IMR-90 (cell line): ENCODE measurements at regions not wholly inside any gene's neighbourhood (a gene's known extent, or its start where the extent isn't known, plus 50 kb on each side); places are given as distances from the start of the nearest gene placed in this dataset.

Experiments
- ATAC-seq: fragments of 200-7000 bp; cut with Tn5 transposase; 2 replicates; pipeline ENCODE4 v1.9.1; 2020; ENCODE audit warnings: low read depth, mild to moderate bottlenecking, moderate library complexity
- BruUV-seq: library from RNA; stranded (reverse); fragments of 400-500 nt; replicated peaks from 2 replicates; lab custom pipeline; 2021; lab: Mats Ljungman, UMichigan
- CTCF ChIA-PET: fragments of 300-600 bp; formaldehyde crosslinking; extraction: SDS; loops from one replicate; lab custom pipeline; 2021; ENCODE audit warnings: antibody characterized with exemption; lab: Yijun Ruan, JAX
- POLR2A ChIA-PET: fragments of 300-600 bp; sonication (Branson Sonifier 250); formaldehyde crosslinking; loops from one replicate; lab custom pipeline; 2022; ENCODE audit warnings: antibody characterized with exemption; ENCODE audit not compliant: unreplicated experiment; lab: Charles Lee
- DNase-seq: peaks from one replicate; pipeline ENCODE4 v3.0.0; 2013
- H2AFZ ChIP-seq: replicated peaks from 2 replicates; pipeline ENCODE3; 2013; ENCODE audit warnings: low read length, mild to moderate bottlenecking; ENCODE audit not compliant: poor library complexity
- H2AK5ac ChIP-seq: 2 replicates; pipeline ENCODE4 v1.6.1; 2013; ENCODE audit warnings: low read depth, low read length, inconsistent platforms
- H2AK9ac ChIP-seq: replicated peaks from 2 replicates; pipeline ENCODE3; 2013; ENCODE audit warnings: mild to moderate bottlenecking, low read depth, low read length, moderate library complexity; ENCODE audit not compliant: poor library complexity
- H2BK120ac ChIP-seq: 2 replicates; pipeline ENCODE4 v1.6.1; 2013; ENCODE audit warnings: low read depth, low read length, inconsistent platforms
- H2BK15ac ChIP-seq: 3 replicates; pipeline ENCODE4 v1.6.1; 2013; ENCODE audit warnings: low read depth, low read length, inconsistent platforms
- H2BK20ac ChIP-seq: 2 replicates; pipeline ENCODE4 v1.6.1; 2013; ENCODE audit warnings: low read depth, mild to moderate bottlenecking, inconsistent platforms, low read length, moderate library complexity
- H2BK5ac ChIP-seq: 2 replicates; pipeline ENCODE4 v1.6.1; 2013; ENCODE audit warnings: mild to moderate bottlenecking, low read depth, low read length, inconsistent platforms; ENCODE audit not compliant: poor library complexity, severe bottlenecking
- H3K14ac ChIP-seq: replicated peaks from 2 replicates; pipeline ENCODE4 v1.6.1; 2013; ENCODE audit warnings: low read depth, low read length, inconsistent platforms
- H3K18ac ChIP-seq: 2 replicates; pipeline ENCODE4 v1.6.1; 2013; ENCODE audit warnings: low read depth, low read length, control low read depth
- H3K23ac ChIP-seq: 2 replicates; pipeline ENCODE4 v1.6.1; 2013; ENCODE audit warnings: low read depth, low read length, inconsistent platforms
- H3K27ac ChIP-seq: 2 replicates; pipeline ENCODE4 v1.5.1; 2013; ENCODE audit warnings: mild to moderate bottlenecking, control low read depth, low read length; ENCODE audit not compliant: insufficient read depth
- H3K27me3 ChIP-seq: 2 replicates; pipeline ENCODE4 v1.6.1; 2013; ENCODE audit warnings: low read length; ENCODE audit not compliant: control insufficient read depth, insufficient read depth
- H3K36me3 ChIP-seq: 2 replicates; pipeline ENCODE4 v1.6.1; 2013; ENCODE audit warnings: low read length, mixed read lengths; ENCODE audit not compliant: control insufficient read depth, insufficient read depth
- H3K4ac ChIP-seq: 2 replicates; pipeline ENCODE4 v1.6.1; 2013; ENCODE audit warnings: low read depth, low read length, inconsistent platforms
- H3K4me1 ChIP-seq: 2 replicates; pipeline ENCODE4 v1.6.1; 2013; ENCODE audit warnings: low read length, mixed read lengths; ENCODE audit not compliant: control insufficient read depth, insufficient read depth
- H3K4me2 ChIP-seq: 2 replicates; pipeline ENCODE4 v1.6.1; 2013; ENCODE audit warnings: low read depth, mild to moderate bottlenecking, control low read depth, low read length, moderate library complexity
- H3K4me3 ChIP-seq: 2 replicates; pipeline ENCODE4 v1.5.1; 2013; ENCODE audit warnings: low read depth, mild to moderate bottlenecking, control low read depth, low read length, moderate library complexity; ENCODE audit not compliant: insufficient read depth
- H3K56ac ChIP-seq: 2 replicates; pipeline ENCODE4 v1.6.1; 2013; ENCODE audit warnings: low read length, inconsistent platforms; ENCODE audit not compliant: insufficient read depth; ENCODE audit errors: extremely low read depth
- H3K79me1 ChIP-seq, 2 experiments: 2 replicates each; pipeline ENCODE4 v1.6.1; 2013; ENCODE audit warnings: low read length in 2 of 2, inconsistent platforms in 1 of 2, low read depth in 1 of 2
- H3K9ac ChIP-seq: 2 replicates; pipeline ENCODE4 v1.6.1; 2013; ENCODE audit warnings: low read depth, low read length, control low read depth
- H3K9me1 ChIP-seq: 2 replicates; pipeline ENCODE4 v1.6.1; 2013; ENCODE audit warnings: low read length, inconsistent platforms; ENCODE audit not compliant: insufficient read depth
- H3K9me3 ChIP-seq: 2 replicates; pipeline ENCODE4 v1.6.1; 2013; ENCODE audit warnings: low read length; ENCODE audit not compliant: control insufficient read depth, insufficient read depth
- H4K20me1 ChIP-seq: 2 replicates; pipeline ENCODE4 v1.6.1; 2013; ENCODE audit warnings: low read length, inconsistent platforms; ENCODE audit not compliant: insufficient read depth
- H4K5ac ChIP-seq: 2 replicates; pipeline ENCODE4 v1.6.1; 2013; ENCODE audit warnings: mild to moderate bottlenecking, low read depth, low read length, control low read depth
- H4K8ac ChIP-seq, 2 experiments: 2 replicates each; pipeline ENCODE4 v1.6.1; 2013; ENCODE audit warnings: low read depth in 2 of 2, low read length in 2 of 2, control low read depth in 1 of 2, inconsistent platforms in 1 of 2
- H4K91ac ChIP-seq: 2 replicates; pipeline ENCODE4 v1.6.1; 2013; ENCODE audit warnings: low read depth, low read length, inconsistent platforms; ENCODE audit not compliant: insufficient read depth
- CEBPB ChIP-seq: IDR thresholded peaks from 2 replicates; pipeline ENCODE4 v1.6.1; 2012; ENCODE audit warnings: low read depth, low read length, improper control_type of control experiment
- MAZ ChIP-seq: IDR thresholded peaks from 2 replicates; pipeline ENCODE4 v1.6.1; 2012; ENCODE audit warnings: low read depth, mild to moderate bottlenecking, low read length, improper control_type of control experiment, moderate library complexity, borderline replicate concordance
- NFE2L2 ChIP-seq: fragments of 150-350 bp; IDR thresholded peaks from 2 replicates; pipeline ENCODE4 v1.6.1; 2016; ENCODE audit warnings: low read depth, mild to moderate bottlenecking, low read length
- POLR2A ChIP-seq: IDR thresholded peaks from 2 replicates; pipeline ENCODE4 v1.6.1; 2012; ENCODE audit warnings: mild to moderate bottlenecking, low read depth, low read length
- SMC3 ChIP-seq: fragments of 150-350 bp; IDR thresholded peaks from 2 replicates; pipeline ENCODE4 v1.6.1; 2016; ENCODE audit warnings: low read depth, mild to moderate bottlenecking, antibody characterized with exemption, low read length, moderate library complexity
- WGBS, 2 experiments: methylation state at CpG; one replicate each; pipeline versions ENCODE4 v1.1.5 to v1.1.7; 2013; ENCODE audit warnings: missing lambda C conversion rate in 2 of 2; ENCODE audit not compliant: insufficient read length in 1 of 2; ENCODE audit errors: extremely low coverage in 2 of 2; 5-methylcytosine and 5-hydroxymethylcytosine counted together
- dilution Hi-C: fragments of 300-500 bp; cut with HindIII; formaldehyde crosslinking; loops from one replicate; pipeline ENCODE4 v1.14.3; 2018; ENCODE audit warnings: low sequenced_read_pairs; ENCODE audit not compliant: unreplicated experiment
- in situ Hi-C: fragments of 300-500 bp; cut with MboI; formaldehyde crosslinking; loops from 3 replicates; pipeline ENCODE4 v1.14.3; 2019; ENCODE audit warnings: low sequenced_read_pairs, inconsistent platforms, mixed read lengths
- intact Hi-C: fragments of 100-400 bp; cut with micrococcal nuclease; formaldehyde crosslinking; loops from 2 replicates; pipeline ENCODE4 v1.10.0; 2022
- TF ChIP-seq, protein P1 (sequence below): conservative IDR thresholded peaks from 2 replicates; pipeline ENCODE4 v1.5.1; 2012; ENCODE audit warnings: mild to moderate bottlenecking, low read depth, low read length, improper control_type of control experiment

DNA sequence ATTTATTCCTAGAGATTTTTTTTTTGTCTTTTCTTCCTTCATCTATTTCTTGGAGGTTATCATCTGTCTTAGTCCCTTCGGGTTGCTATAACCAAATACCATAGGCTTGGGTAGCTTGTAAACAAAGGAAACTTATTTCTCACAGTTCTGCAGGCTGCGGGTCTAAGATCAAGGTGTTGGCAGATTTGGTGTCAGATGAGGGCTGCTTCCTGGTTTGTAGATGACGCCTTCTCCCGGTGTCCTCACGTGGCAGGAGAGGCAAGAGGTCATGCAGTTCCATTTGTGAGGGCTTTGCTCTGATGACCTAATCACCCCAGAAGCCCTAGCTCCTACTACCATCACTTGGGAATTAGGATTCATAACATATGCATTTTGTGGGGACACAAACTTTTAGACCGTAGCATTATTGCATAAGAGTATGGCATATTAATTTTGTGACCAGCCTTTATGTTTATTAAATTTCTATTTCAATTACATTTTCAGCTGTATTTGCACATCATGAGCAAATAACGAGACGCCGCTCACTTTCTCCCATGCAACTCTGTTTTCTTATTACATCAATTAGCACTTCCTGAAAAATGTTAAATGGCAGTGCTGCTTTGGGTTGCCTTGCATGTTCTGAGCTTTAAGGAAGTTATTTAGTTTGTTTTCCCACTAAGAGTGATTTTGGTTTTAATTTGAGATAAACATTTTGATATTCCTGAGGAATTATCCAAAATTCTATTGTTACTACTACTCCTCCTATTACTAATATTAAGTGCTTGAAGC, 246.4 kb upstream of the HDAC4 start:
- Histone ChIP-seq H3K23ac (no peak overlapping the region), H2AK5ac (no peak overlapping the region), H4K91ac (no peak overlapping the region), H4K5ac (no peak overlapping the region), H2AK9ac (no peak overlapping the region), H4K20me1 (no peaks in the 10 kb centered on the region), H3K9ac (no peak overlapping the region), H2BK15ac (no peak overlapping the region), H3K14ac (no peak overlapping the region), H2BK5ac (no peak overlapping the region), H3K56ac (no peak overlapping the region), H3K4me3 (no peak overlapping the region), H2BK120ac (no peak overlapping the region), H2BK20ac (no peak overlapping the region), H3K27ac (no peak overlapping the region), H3K9me1 (no peaks in the 10 kb centered on the region), H3K4me1 (no peaks in the 10 kb centered on the region), H3K9me3 (peaks cover 22% of the 10 kb centered on the region), H3K4ac (no peak overlapping the region), H3K27me3 (no peaks in the 10 kb centered on the region), H3K18ac (no peak overlapping the region), H3K79me1 (no peaks in the 10 kb centered on the region), H3K36me3 (no peaks in the 10 kb centered on the region), H2AFZ (no peak overlapping the region), H4K8ac (no peak overlapping the region), H3K4me2 (no peak overlapping the region)
- dilution Hi-C loops (no loop called here), intact Hi-C loops (no loop called here), in situ Hi-C loops (no loop called here)
- TF ChIP-seq CEBPB (no peak), NFE2L2 (no peak), POLR2A (no peak), MAZ (no peak), SMC3 (no peak)
- TF ChIP-seq, protein P1, sequence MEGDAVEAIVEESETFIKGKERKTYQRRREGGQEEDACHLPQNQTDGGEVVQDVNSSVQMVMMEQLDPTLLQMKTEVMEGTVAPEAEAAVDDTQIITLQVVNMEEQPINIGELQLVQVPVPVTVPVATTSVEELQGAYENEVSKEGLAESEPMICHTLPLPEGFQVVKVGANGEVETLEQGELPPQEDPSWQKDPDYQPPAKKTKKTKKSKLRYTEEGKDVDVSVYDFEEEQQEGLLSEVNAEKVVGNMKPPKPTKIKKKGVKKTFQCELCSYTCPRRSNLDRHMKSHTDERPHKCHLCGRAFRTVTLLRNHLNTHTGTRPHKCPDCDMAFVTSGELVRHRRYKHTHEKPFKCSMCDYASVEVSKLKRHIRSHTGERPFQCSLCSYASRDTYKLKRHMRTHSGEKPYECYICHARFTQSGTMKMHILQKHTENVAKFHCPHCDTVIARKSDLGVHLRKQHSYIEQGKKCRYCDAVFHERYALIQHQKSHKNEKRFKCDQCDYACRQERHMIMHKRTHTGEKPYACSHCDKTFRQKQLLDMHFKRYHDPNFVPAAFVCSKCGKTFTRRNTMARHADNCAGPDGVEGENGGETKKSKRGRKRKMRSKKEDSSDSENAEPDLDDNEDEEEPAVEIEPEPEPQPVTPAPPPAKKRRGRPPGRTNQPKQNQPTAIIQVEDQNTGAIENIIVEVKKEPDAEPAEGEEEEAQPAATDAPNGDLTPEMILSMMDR, result no peak
- DNase-seq (no peak), ATAC-seq (no peak)
- WGBS, 2 experiments, result no CpG with 5 or more reads among the region's 9 CpGs
- ChIA-PET CTCF (no interaction called here), POLR2A (no interaction called here)
- no TSS peak for BruUV-seq
